OCI-LY7 (cell line): ENCODE measurements at regions not wholly inside any gene's neighbourhood (a gene's known extent, or its start where the extent isn't known, plus 50 kb on each side); places are given as distances from the start of the nearest gene placed in this dataset.

Experiments
- BruUV-seq: library from RNA; stranded (reverse); fragments of 400-500 nt; replicated peaks from 2 replicates; lab custom pipeline; 2021; lab: Mats Ljungman, UMichigan
- CTCF ChIA-PET: fragments of 300-600 bp; sonication (Branson Sonifier 250); formaldehyde crosslinking; loops from one replicate; lab custom pipeline; 2022; ENCODE audit warnings: antibody characterized with exemption; ENCODE audit not compliant: unreplicated experiment; lab: Charles Lee
- POLR2A ChIA-PET: fragments of 300-600 bp; sonication (Branson Sonifier 250); formaldehyde crosslinking; loops from one replicate; lab custom pipeline; 2022; ENCODE audit warnings: antibody characterized with exemption; lab: Charles Lee
- DNase-seq: peaks from one replicate; pipeline ENCODE4 v3.0.0-alpha.2; 2015; ENCODE audit warnings: low spot score
- H2AFZ ChIP-seq: fragments of 200-600 bp; sonication (generic), shearing (Covaris generic); 2 replicates; pipeline ENCODE4 v1.6.1; 2014; ENCODE audit warnings: mild to moderate bottlenecking, antibody characterized with exemption, low read length, moderate library complexity
- H3K27ac ChIP-seq: fragments of 200-600 bp; sonication (generic); 2 replicates; pipeline ENCODE4 v1.5.1; 2014; ENCODE audit warnings: mixed run types, low read depth, mild to moderate bottlenecking, moderate library complexity, low read length, inconsistent platforms; ENCODE audit not compliant: poor library complexity, severe bottlenecking
- H3K36me3 ChIP-seq: fragments of 200-600 bp; sonication (generic); 2 replicates; pipeline ENCODE4 v1.6.1; 2014; ENCODE audit warnings: mild to moderate bottlenecking, antibody characterized with exemption, low read length, moderate library complexity, mixed read lengths; ENCODE audit not compliant: insufficient read depth
- H3K4me1 ChIP-seq: fragments of 200-600 bp; sonication (generic); 2 replicates; pipeline ENCODE4 v1.5.1; 2014; ENCODE audit warnings: mild to moderate bottlenecking, low read length; ENCODE audit not compliant: insufficient read depth, poor library complexity, severe bottlenecking
- H3K4me2 ChIP-seq: fragments of 200-600 bp; sonication (generic); 2 replicates; pipeline ENCODE4 v1.6.1; 2014; ENCODE audit warnings: mild to moderate bottlenecking, low read length
- H3K4me3 ChIP-seq: fragments of 200-600 bp; sonication (generic); 2 replicates; pipeline ENCODE4 v1.5.1; 2014; ENCODE audit warnings: mild to moderate bottlenecking, low read depth, low read length; ENCODE audit not compliant: poor library complexity, severe bottlenecking
- H3K79me2 ChIP-seq: fragments of 200-600 bp; sonication (generic); 2 replicates; pipeline ENCODE4 v1.6.1; 2016; ENCODE audit warnings: low read depth, mild to moderate bottlenecking, low read length, moderate library complexity, mixed read lengths; ENCODE audit not compliant: insufficient read depth
- H3K9me2 ChIP-seq: fragments of 200-600 bp; sonication (generic); 2 replicates; pipeline ENCODE4 v1.6.1; 2016; ENCODE audit warnings: mild to moderate bottlenecking, low read length, mixed read lengths; ENCODE audit not compliant: insufficient read depth
- H3K9me3 ChIP-seq: fragments of 200-600 bp; sonication (generic); 2 replicates; pipeline ENCODE4 v1.6.1; 2014; ENCODE audit warnings: mild to moderate bottlenecking, mixed run types, low read length, mixed read lengths
- H4K20me1 ChIP-seq: fragments of 200-600 bp; sonication (generic); 2 replicates; pipeline ENCODE4 v1.6.1; 2014; ENCODE audit warnings: mild to moderate bottlenecking, antibody characterized with exemption, low read length, moderate library complexity, mixed read lengths; ENCODE audit not compliant: insufficient read depth
- EZH2phosphoT487 ChIP-seq: fragments of 200-600 bp; sonication (generic); IDR thresholded peaks from 2 replicates; pipeline ENCODE4 v1.6.1; 2018; ENCODE audit warnings: low read depth, borderline replicate concordance, mild to moderate bottlenecking, mixed run types, antibody characterized with exemption, low read length, moderate library complexity, mixed read lengths
- intact Hi-C: fragments of 100-400 bp; cut with micrococcal nuclease; formaldehyde crosslinking; loops from one replicate; pipeline ENCODE4 v1.10.0; 2022; ENCODE audit not compliant: unreplicated experiment
- TF ChIP-seq, protein P1 (sequence below): fragments of 200-600 bp; sonication (generic); conservative IDR thresholded peaks from 2 replicates; pipeline ENCODE4 v1.5.1; 2014; ENCODE audit warnings: mild to moderate bottlenecking, antibody characterized with exemption, low read length, moderate library complexity, mixed read lengths

DNA sequence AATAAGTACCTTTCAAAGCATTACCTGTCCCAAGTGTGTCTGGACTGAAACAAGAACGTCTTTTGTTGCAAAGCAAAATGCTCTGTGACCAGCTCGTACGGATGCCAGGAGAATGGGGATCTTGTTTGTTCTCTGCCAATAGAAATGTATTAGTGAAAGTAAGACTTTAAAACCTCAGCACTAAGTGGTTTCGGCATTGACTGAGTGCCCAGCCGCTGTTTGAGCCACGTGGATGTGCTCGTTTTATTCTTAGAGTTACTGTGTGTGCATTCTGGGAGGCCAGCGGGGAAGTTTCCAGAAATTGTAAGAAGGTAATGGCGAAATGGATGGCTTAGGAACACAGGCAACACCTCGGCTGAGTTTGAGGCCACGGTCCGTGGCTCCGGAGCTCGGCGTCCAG is 117.1 kb upstream of the USP29 start:
- no peak overlapping the region for H2AFZ ChIP-seq
- TF ChIP-seq EZH2phosphoT487 = no peak
- TF ChIP-seq, protein P1, sequence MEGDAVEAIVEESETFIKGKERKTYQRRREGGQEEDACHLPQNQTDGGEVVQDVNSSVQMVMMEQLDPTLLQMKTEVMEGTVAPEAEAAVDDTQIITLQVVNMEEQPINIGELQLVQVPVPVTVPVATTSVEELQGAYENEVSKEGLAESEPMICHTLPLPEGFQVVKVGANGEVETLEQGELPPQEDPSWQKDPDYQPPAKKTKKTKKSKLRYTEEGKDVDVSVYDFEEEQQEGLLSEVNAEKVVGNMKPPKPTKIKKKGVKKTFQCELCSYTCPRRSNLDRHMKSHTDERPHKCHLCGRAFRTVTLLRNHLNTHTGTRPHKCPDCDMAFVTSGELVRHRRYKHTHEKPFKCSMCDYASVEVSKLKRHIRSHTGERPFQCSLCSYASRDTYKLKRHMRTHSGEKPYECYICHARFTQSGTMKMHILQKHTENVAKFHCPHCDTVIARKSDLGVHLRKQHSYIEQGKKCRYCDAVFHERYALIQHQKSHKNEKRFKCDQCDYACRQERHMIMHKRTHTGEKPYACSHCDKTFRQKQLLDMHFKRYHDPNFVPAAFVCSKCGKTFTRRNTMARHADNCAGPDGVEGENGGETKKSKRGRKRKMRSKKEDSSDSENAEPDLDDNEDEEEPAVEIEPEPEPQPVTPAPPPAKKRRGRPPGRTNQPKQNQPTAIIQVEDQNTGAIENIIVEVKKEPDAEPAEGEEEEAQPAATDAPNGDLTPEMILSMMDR = no peak
- no peaks in the 10 kb centered on the region for H3K36me3 ChIP-seq
- intact Hi-C loops = no loop called here
- H3K4me2 ChIP-seq = no peak overlapping the region
- no peak overlapping the region for H3K4me3 ChIP-seq
- ChIA-PET POLR2A (no interaction called here), CTCF (no interaction called here)
- H3K9me3 ChIP-seq = no peaks in the 10 kb centered on the region; the same call in 1 of the 2 replicates
- no peak overlapping the region for H3K27ac ChIP-seq
- H4K20me1 ChIP-seq = no peaks in the 10 kb centered on the region
- BruUV-seq = no TSS peak
- no peaks in the 10 kb centered on the region for H3K79me2 ChIP-seq
- H3K4me1 ChIP-seq = no peaks in the 10 kb centered on the region
- no peak for DNase-seq
- H3K9me2 ChIP-seq = no peaks in the 10 kb centered on the region

DNA sequence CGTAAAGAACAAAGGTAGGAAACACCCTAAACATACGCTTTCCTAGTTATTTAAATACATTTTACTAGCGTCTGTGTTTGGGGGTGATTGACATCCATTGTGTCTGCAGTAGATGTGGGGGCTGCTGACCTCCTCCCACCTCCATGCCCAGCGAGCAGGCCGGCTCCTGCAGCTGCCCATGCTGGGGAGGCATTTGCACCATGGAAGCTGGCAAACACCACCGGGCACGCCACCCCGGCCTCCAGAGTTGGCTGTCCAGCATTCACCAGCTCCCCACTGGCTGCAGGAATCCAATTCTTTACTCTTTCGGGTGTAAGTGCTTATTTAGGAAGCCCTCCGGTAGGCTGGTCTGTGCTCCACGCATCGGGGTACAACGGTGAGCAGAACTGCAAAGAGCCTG is 115.4 kb upstream of the USP29 start:
- no TSS peak for BruUV-seq
- TF ChIP-seq, protein P1 = no peak
- no peak for TF ChIP-seq EZH2phosphoT487
- no peaks in the 10 kb centered on the region for H3K36me3 ChIP-seq
- no peak for DNase-seq
- no peaks in the 10 kb centered on the region for H3K9me3 ChIP-seq
- H3K27ac ChIP-seq = no peak overlapping the region
- ChIA-PET POLR2A (no interaction called here), CTCF (no interaction called here)
- no peak overlapping the region for H2AFZ ChIP-seq
- no peaks in the 10 kb centered on the region for H3K4me1 ChIP-seq
- no peak overlapping the region for H3K4me2 ChIP-seq
- no peaks in the 10 kb centered on the region for H3K9me2 ChIP-seq
- H3K4me3 ChIP-seq = no peak overlapping the region
- no peaks in the 10 kb centered on the region for H4K20me1 ChIP-seq
- no peaks in the 10 kb centered on the region for H3K79me2 ChIP-seq
- intact Hi-C loops = no loop called here

DNA sequence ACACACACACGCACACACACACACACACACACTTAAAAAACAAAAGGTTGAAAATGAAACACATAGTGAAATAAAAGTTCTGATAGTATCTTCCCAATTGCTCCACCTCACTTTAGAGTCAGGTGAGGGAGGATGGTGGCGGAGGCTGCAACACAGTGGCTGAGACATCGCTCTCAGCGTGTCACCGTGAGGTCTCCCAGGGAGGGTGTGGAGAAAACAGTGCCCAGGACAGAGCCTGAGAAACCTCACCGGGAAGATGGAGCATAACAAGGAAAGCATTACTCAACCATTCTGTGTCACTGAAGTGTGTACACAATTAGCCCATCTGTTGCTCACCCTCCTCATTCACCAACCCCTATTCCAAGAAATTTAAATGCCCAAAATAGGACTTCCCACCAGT is 111.4 kb upstream of the USP29 start:
- H3K36me3 ChIP-seq = no peaks in the 10 kb centered on the region
- intact Hi-C loops = no loop called here
- H3K4me1 ChIP-seq = no peaks in the 10 kb centered on the region
- H3K4me3 ChIP-seq = no peak overlapping the region
- no peaks in the 10 kb centered on the region for H3K9me3 ChIP-seq
- BruUV-seq = no TSS peak
- ChIA-PET CTCF (no interaction called here), POLR2A (no interaction called here)
- no peak for DNase-seq
- H4K20me1 ChIP-seq = no peaks in the 10 kb centered on the region
- H2AFZ ChIP-seq = no peak overlapping the region
- no peaks in the 10 kb centered on the region for H3K79me2 ChIP-seq
- TF ChIP-seq, protein P1 = no peak
- TF ChIP-seq EZH2phosphoT487 = no peak
- H3K27ac ChIP-seq = no peak overlapping the region
- H3K4me2 ChIP-seq = no peak overlapping the region
- no peaks in the 10 kb centered on the region for H3K9me2 ChIP-seq
